Psoas muscle (tissue), 7 donors: ENCODE measurements at regions not wholly inside any gene's neighbourhood (a gene's known extent, or its start where the extent isn't known, plus 50 kb on each side); places are given as distances from the start of the nearest gene placed in this dataset.
A peak's percentile ranks its signal among the peaks of the same experiment; 100 is the strongest.

Experiments used
- ATAC-seq, 4 donors: fragments of 200-7000 bp; cut with Tn5 transposase; one replicate each; pipeline ENCODE4 v1.9.1; 2020; ENCODE audit warnings: moderate library complexity in 3 of 4, mild to moderate bottlenecking in 2 of 4
- DNase-seq, 2 donors: peaks; one replicate each; pipeline ENCODE4 v3.0.0-alpha.2; 2020
- H3K27ac ChIP-seq: fragments of 200-600 bp; one replicate; pipeline ENCODE4 v1.8.0; 2022
- H3K27me3 ChIP-seq, 3 donors: fragments of 200-600 bp in 1 of 3; one replicate each; pipeline versions ENCODE4 v1.6.1 to v1.8.0; 2013 to 2022; ENCODE audit warnings: low read length in 2 of 3, mild to moderate bottlenecking in 2 of 3, moderate library complexity in 1 of 3; ENCODE audit not compliant: insufficient read depth in 3 of 3
- H3K36me3 ChIP-seq, 2 donors: fragments of 200-600 bp in 1 of 2; one replicate each; pipeline versions ENCODE4 v1.6.1 to v1.8.0; 2013 to 2022; ENCODE audit warnings: low read depth in 1 of 2, mild to moderate bottlenecking in 1 of 2, moderate library complexity in 1 of 2; ENCODE audit not compliant: insufficient read depth in 1 of 2
- H3K4me1 ChIP-seq: fragments of 200-600 bp; one replicate; pipeline ENCODE4 v1.8.0; 2022
- H3K4me3 ChIP-seq: fragments of 200-600 bp; one replicate; pipeline ENCODE4 v1.8.0; 2022; ENCODE audit warnings: mild to moderate bottlenecking
- H3K9me3 ChIP-seq: fragments of 200-600 bp; one replicate; pipeline ENCODE4 v1.8.0; 2022
- WGBS, 3 donors: extraction: QIAGEN DNeasy Blood & Tissue Kit; methylation state at CpG; one replicate each; pipeline versions ENCODE4 v1.1.6 to v1.1.7; 2013; 5-methylcytosine and 5-hydroxymethylcytosine counted together
- intact Hi-C, 2 donors: fragments of 100-400 bp; cut with DNase I; formaldehyde crosslinking; loops; one replicate each; pipeline versions ENCODE4 v1.11.0 to v1.14.2; 2022
- TF ChIP-seq, protein P1 (sequence below): fragments of 200-600 bp; IDR thresholded peaks from one replicate; pipeline ENCODE4 v1.8.0; 2022; ENCODE audit warnings: antibody characterized with exemption
- donor health status: healthy with polysubstance abuse.
- donor health status: DM: no; HTN: no; CAD: no; lungs with moderate emphysema.
- donor health status: Bipolar disorder and iron deficiency.
- donor health status: healthy.
- donor health status: DM: yes; HTN: yes; CAD: no.
- donor health status: DM: no; HTN: no; CAD: no.
- donor health status: DM: yes; HTN: yes; CAD: no.

DNA sequence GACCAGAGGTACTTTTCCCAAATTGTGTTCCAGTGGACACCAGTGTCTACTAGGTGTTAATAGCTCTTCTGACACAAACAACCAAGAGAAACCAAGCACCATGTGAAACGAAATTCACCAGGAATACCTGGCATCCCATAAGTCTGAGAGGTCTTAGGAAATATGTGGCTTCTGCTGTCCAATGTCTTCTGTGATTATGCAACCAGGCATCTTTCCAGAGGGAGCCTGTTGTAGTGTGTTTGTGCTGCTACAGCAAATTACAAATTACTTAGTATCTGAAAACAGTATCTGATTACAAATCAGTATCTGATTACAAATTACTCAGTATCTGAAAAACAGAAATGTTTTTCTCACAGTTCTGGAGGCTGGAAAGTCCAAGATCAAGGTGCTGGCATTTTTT lies 133.6 kb upstream of the NPVF start:
- Histone ChIP-seq H3K4me1 (no peaks in the 10 kb centered on the region), H3K27me3 (no peaks in the 10 kb centered on the region), H3K27ac (no peak overlapping the region), H3K4me3 (no peak overlapping the region), H3K36me3 (no peaks in the 10 kb centered on the region), H3K9me3 (no peaks in the 10 kb centered on the region)
- intact Hi-C loops: no loop called here
- no peak for DNase-seq
- TF ChIP-seq, protein P1, sequence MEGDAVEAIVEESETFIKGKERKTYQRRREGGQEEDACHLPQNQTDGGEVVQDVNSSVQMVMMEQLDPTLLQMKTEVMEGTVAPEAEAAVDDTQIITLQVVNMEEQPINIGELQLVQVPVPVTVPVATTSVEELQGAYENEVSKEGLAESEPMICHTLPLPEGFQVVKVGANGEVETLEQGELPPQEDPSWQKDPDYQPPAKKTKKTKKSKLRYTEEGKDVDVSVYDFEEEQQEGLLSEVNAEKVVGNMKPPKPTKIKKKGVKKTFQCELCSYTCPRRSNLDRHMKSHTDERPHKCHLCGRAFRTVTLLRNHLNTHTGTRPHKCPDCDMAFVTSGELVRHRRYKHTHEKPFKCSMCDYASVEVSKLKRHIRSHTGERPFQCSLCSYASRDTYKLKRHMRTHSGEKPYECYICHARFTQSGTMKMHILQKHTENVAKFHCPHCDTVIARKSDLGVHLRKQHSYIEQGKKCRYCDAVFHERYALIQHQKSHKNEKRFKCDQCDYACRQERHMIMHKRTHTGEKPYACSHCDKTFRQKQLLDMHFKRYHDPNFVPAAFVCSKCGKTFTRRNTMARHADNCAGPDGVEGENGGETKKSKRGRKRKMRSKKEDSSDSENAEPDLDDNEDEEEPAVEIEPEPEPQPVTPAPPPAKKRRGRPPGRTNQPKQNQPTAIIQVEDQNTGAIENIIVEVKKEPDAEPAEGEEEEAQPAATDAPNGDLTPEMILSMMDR: no peak
- 22 to 26% (median 25%) methylated on average over 1 of the region's 1 CpG for WGBS, 3 donors
- no peak for ATAC-seq

DNA sequence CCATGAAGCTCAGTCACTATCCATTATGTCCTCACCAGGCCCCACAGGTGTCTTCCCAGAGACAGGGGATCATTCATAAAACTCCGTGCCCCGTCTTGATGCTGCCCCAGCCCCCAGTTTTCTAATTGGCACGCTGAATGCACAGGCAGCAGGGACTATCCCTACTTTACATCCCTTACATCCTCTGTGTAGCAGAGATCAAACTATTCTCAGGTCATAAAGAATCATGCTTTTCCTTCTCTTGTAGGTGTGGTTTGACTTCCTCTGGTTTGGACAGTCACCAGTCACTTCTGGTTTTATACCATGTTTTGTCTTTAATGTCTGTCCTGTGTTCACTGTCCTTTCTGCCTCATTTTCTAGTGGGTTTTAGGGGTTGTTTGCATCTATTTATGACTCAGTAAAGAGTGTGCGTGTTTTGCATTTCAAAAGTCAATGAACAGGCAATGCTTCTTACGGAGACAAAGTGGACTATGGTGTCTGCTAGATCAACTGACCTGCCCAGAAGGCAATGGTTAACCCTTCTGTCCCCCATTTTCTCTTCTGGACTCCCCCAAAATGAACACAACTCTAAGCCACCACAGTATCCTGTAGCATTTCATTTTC lies 140.4 kb upstream of the NPVF start:
- Histone ChIP-seq H3K27ac (no peak overlapping the region), H3K4me1 (no peaks in the 10 kb centered on the region), H3K9me3 (peaks cover 10% of the 10 kb centered on the region), H3K27me3 (no peaks in the 10 kb centered on the region), H3K36me3 (no peaks in the 10 kb centered on the region), H3K4me3 (no peak overlapping the region)
- DNase-seq: no peak
- WGBS, 3 donors: 85 to 97% (median 94%) methylated on average over 5 of the region's 5 CpGs
- no peak for ATAC-seq
- intact Hi-C loops: no loop called here
- TF ChIP-seq, protein P1: no peak

DNA sequence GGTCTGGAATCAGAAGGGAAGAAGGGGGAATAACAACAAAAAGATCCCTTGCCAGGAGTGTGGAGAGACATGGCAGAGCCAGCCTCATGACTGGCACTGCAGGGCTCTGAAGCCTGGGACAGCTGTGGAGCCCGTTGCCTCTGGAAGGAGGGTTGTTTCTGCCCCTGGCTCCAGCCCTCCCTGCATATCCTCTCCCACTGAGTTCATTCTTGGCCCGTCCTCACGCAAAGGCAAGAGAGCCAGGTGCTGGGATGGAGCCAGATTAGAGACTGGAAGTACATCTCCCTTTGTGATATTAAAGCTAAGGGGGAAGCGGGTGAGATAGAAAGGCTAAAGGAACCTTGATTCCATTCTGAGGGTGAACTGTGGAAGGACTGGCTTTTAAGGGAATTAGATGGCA lies 141.5 kb upstream of the NPVF start:
- H3K36me3 ChIP-seq: no peaks in the 10 kb centered on the region
- WGBS, 3 donors: 10 to 32% (median 20%) methylated on average over 4 of the region's 4 CpGs
- H3K4me3 ChIP-seq: no peak overlapping the region
- TF ChIP-seq, protein P1: no peak
- no peaks in the 10 kb centered on the region for H3K4me1 ChIP-seq
- ATAC-seq (peak in 2 of 4 donors; percentile 34 to 36), DNase-seq (peak; percentile 23 to 59)
- no peaks in the 10 kb centered on the region for H3K27me3 ChIP-seq
- no peak overlapping the region for H3K27ac ChIP-seq
- intact Hi-C loops: no loop called here
- H3K9me3 ChIP-seq: peaks cover 10% of the 10 kb centered on the region

DNA sequence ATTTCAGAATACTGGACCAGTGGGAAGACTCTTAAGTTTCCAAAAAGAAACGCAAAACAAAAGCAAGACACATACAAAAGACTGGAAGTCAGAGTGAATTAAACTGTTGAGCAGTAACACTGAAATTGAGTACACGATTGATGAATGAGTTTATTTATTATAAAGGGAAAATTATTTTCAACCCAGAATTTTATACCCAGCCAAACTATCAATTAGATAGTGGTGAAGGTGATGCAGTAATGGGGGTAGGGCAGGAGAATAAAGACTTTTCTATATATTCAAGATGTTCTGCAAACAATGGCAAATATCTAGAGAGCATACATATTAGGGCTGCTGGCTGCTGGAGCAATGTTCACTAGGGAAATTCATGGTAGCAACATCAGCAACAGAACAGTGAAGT lies 143.7 kb upstream of the NPVF start:
- Histone ChIP-seq H3K9me3 (peaks cover 10% of the 10 kb centered on the region), H3K36me3 (no peaks in the 10 kb centered on the region), H3K27me3 (peaks cover 0 to 2% (median 0%) of the 10 kb centered on the region in 3 donors), H3K4me3 (no peak overlapping the region), H3K27ac (no peak overlapping the region), H3K4me1 (no peaks in the 10 kb centered on the region)
- TF ChIP-seq, protein P1: no peak
- 86 to 94% (median 93%) methylated on average over 2 of the region's 2 CpGs for WGBS, 3 donors
- DNase-seq (no peak), ATAC-seq (no peak)
- intact Hi-C loops: no loop called here
